SU-DHL-6 (cell line): ENCODE measurements at regions not wholly inside any gene's neighbourhood (a gene's known extent, or its start where the extent isn't known, plus 50 kb on each side); places are given as distances from the start of the nearest gene placed in this dataset.

Experiments
- H2AFZ ChIP-seq: fragments of 200-600 bp; sonication (generic); 2 replicates; pipeline ENCODE4 v1.6.1; 2014; ENCODE audit warnings: low read depth, mild to moderate bottlenecking, moderate library complexity, mixed read lengths, antibody characterized with exemption, low read length; ENCODE audit not compliant: severe bottlenecking
- H3F3A ChIP-seq: fragments of 200-600 bp; shearing (Covaris generic); 2 replicates; pipeline ENCODE4 v1.6.0; 2016; ENCODE audit warnings: antibody characterized with exemption, mild to moderate bottlenecking; ENCODE audit not compliant: insufficient read depth
- H3K27ac ChIP-seq: fragments of 200-600 bp; sonication (generic); 2 replicates; pipeline ENCODE4 v1.5.1; 2016; ENCODE audit warnings: low read depth, mild to moderate bottlenecking, low read length, moderate library complexity, mixed read lengths
- H3K27me3 ChIP-seq: fragments of 200-600 bp; sonication (generic), shearing (Covaris generic); 2 replicates; pipeline ENCODE4 v1.6.0; 2014; ENCODE audit warnings: mild to moderate bottlenecking, low read length
- H3K36me3 ChIP-seq: fragments of 200-600 bp; sonication (generic); 2 replicates; pipeline ENCODE4 v1.6.1; 2014; ENCODE audit warnings: mild to moderate bottlenecking, low read length, mixed read lengths
- H3K4me2 ChIP-seq: fragments of 300-600, 200-600 bp; shearing (Covaris generic), sonication (generic); 2 replicates; pipeline ENCODE4 v1.6.0; 2014; ENCODE audit warnings: low read length, low read depth, mild to moderate bottlenecking; ENCODE audit not compliant: poor library complexity, severe bottlenecking
- H3K4me3 ChIP-seq: fragments of 200-600 bp; sonication (generic); 2 replicates; pipeline ENCODE4 v1.5.1; 2014; ENCODE audit warnings: antibody characterized with exemption, low read length, mild to moderate bottlenecking, mixed read lengths; ENCODE audit not compliant: insufficient read depth, poor library complexity, severe bottlenecking
- H3K79me2 ChIP-seq: fragments of 200-600 bp; sonication (generic); 2 replicates; pipeline ENCODE4 v1.6.1; 2014; ENCODE audit warnings: mild to moderate bottlenecking, low read length, moderate library complexity; ENCODE audit not compliant: insufficient read depth
- H3K9ac ChIP-seq: fragments of 200-600 bp; sonication (generic); 2 replicates; pipeline ENCODE4 v1.7.0; 2014; ENCODE audit warnings: mild to moderate bottlenecking, low read length
- H3K9me2 ChIP-seq: fragments of 200-600 bp; sonication (generic); replicated peaks from 2 replicates; pipeline ENCODE4 v1.6.1; 2014; ENCODE audit warnings: low read length; ENCODE audit not compliant: insufficient read depth
- H3K9me3 ChIP-seq: fragments of 200-600 bp; sonication (generic); 2 replicates; pipeline ENCODE4 v1.6.1; 2014; ENCODE audit warnings: low read length, mixed read lengths; ENCODE audit not compliant: insufficient read depth
- H4K20me1 ChIP-seq: fragments of 200-600 bp; sonication (generic); 2 replicates; pipeline ENCODE4 v1.6.1; 2014; ENCODE audit warnings: low read depth, mild to moderate bottlenecking, antibody characterized with exemption, low read length, moderate library complexity, mixed read lengths
- EZH2phosphoT487 ChIP-seq: fragments of 200-600 bp; sonication (generic), shearing (Covaris generic); conservative IDR thresholded peaks from 2 replicates; pipeline ENCODE4 v1.6.1; 2018; ENCODE audit warnings: mild to moderate bottlenecking, antibody characterized with exemption, low read length, moderate library complexity, mixed read lengths
- TF ChIP-seq, protein P1 (sequence below): fragments of 200-600 bp; sonication (generic); IDR thresholded peaks from one replicate; pipeline ENCODE4 v1.5.1; 2017; ENCODE audit warnings: antibody characterized with exemption, mild to moderate bottlenecking, low read length, moderate library complexity; ENCODE audit not compliant: insufficient read depth, poor library complexity, severe bottlenecking

GRCh38 chr15:70199124-70199482, 101.4 kb upstream of the TLE3 start:
- H3K27ac ChIP-seq, result no peak overlapping the region
- no peaks in the 10 kb centered on the region for H3F3A ChIP-seq
- no peaks in the 10 kb centered on the region for H3K9me2 ChIP-seq
- H3K79me2 ChIP-seq, result no peaks in the 10 kb centered on the region
- no peak for TF ChIP-seq EZH2phosphoT487
- TF ChIP-seq, protein P1, sequence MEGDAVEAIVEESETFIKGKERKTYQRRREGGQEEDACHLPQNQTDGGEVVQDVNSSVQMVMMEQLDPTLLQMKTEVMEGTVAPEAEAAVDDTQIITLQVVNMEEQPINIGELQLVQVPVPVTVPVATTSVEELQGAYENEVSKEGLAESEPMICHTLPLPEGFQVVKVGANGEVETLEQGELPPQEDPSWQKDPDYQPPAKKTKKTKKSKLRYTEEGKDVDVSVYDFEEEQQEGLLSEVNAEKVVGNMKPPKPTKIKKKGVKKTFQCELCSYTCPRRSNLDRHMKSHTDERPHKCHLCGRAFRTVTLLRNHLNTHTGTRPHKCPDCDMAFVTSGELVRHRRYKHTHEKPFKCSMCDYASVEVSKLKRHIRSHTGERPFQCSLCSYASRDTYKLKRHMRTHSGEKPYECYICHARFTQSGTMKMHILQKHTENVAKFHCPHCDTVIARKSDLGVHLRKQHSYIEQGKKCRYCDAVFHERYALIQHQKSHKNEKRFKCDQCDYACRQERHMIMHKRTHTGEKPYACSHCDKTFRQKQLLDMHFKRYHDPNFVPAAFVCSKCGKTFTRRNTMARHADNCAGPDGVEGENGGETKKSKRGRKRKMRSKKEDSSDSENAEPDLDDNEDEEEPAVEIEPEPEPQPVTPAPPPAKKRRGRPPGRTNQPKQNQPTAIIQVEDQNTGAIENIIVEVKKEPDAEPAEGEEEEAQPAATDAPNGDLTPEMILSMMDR, result no peak
- H2AFZ ChIP-seq, result no peak overlapping the region
- H3K27me3 ChIP-seq, result no peaks in the 10 kb centered on the region; the same call in 1 of the 2 replicates
- no peaks in the 10 kb centered on the region for H3K36me3 ChIP-seq
- no peak overlapping the region for H3K4me2 ChIP-seq
- H3K9ac ChIP-seq, result no peak overlapping the region
- no peak overlapping the region for H3K4me3 ChIP-seq
- no peaks in the 10 kb centered on the region for H3K9me3 ChIP-seq
- no peaks in the 10 kb centered on the region for H4K20me1 ChIP-seq

GRCh38 chr15:70198441-70199123, 100.9 kb upstream of the TLE3 start:
- H2AFZ ChIP-seq, result no peak overlapping the region
- H3K36me3 ChIP-seq, result no peaks in the 10 kb centered on the region
- no peaks in the 10 kb centered on the region for H3F3A ChIP-seq
- no peaks in the 10 kb centered on the region; the same call in 1 of the 2 replicates for H3K27me3 ChIP-seq
- H3K79me2 ChIP-seq, result no peaks in the 10 kb centered on the region
- no peak overlapping the region for H3K27ac ChIP-seq
- no peak overlapping the region for H3K4me3 ChIP-seq
- H3K9me3 ChIP-seq, result no peaks in the 10 kb centered on the region
- H3K4me2 ChIP-seq, result no peak overlapping the region
- H4K20me1 ChIP-seq, result no peaks in the 10 kb centered on the region
- H3K9me2 ChIP-seq, result no peaks in the 10 kb centered on the region
- no peak overlapping the region for H3K9ac ChIP-seq
- TF ChIP-seq, protein P1, result no peak
- TF ChIP-seq EZH2phosphoT487, result no peak

GRCh38 chr15:70197945-70198361, 100.2 kb upstream of the TLE3 start:
- Histone ChIP-seq H3F3A (no peaks in the 10 kb centered on the region), H3K9ac (no peak overlapping the region), H2AFZ (no peak overlapping the region), H4K20me1 (no peaks in the 10 kb centered on the region), H3K9me2 (no peaks in the 10 kb centered on the region), H3K4me3 (no peak overlapping the region), H3K27ac (no peak overlapping the region), H3K36me3 (no peaks in the 10 kb centered on the region), H3K9me3 (no peaks in the 10 kb centered on the region), H3K79me2 (no peaks in the 10 kb centered on the region), H3K4me2 (no peak overlapping the region), H3K27me3 (no peaks in the 10 kb centered on the region; the same call in 1 of the 2 replicates)
- no peak for TF ChIP-seq EZH2phosphoT487
- TF ChIP-seq, protein P1, result no peak
